GM21576 (cell line): ENCODE measurements at regions not wholly inside any gene's neighbourhood (a gene's known extent, or its start where the extent isn't known, plus 50 kb on each side); places are given as distances from the start of the nearest gene placed in this dataset.
A peak's percentile ranks its signal among the peaks of the same experiment; 100 is the strongest.

Experiments used
- ATAC-seq: cut with Tn5 transposase; IDR thresholded peaks from one replicate; pipeline ENCODE4 v1.9.1; 2021; ENCODE audit warnings: mild to moderate bottlenecking, moderate library complexity; ENCODE audit not compliant: unreplicated experiment

DNA sequence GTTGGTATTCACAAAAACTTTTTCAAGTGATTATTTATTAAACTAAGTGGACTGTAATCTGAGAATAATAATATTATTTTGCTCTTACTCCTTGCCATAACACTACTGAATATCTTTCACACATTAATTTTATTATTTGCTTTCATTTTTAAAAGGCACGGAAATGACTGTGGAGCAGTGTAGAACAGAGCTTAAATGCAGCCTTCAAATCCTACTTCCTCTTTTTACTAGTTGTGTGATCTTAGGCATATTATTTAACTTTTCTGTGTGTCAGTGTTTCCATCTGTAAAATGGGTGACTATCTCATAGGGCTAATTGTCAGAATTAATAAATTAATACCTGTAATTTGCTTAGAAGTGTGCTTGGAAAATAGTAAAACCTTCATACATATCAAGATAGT is 55.5 kb upstream of the SLC8A1 start:
- ATAC-seq: peak; percentile 89

DNA sequence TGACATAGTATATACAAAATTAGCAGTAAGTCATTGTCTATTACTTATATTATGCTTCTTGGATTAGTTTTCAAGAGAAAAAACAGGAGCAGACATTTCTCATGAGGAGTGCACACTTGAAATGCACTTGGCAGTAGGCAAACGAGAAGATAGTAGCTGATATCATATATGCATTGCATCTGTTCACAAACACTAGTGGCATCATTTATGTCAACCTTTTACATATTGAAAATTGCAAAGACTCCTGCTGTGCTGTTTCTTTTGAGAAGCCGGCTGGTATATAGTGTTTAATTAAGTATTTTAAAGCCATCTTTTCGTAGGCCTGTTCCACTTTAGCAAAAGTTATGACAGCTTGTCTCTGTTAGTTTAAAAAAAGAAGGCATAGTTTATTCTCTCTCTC is 58.4 kb upstream of the SLC8A1 start:
- no peak for ATAC-seq

DNA sequence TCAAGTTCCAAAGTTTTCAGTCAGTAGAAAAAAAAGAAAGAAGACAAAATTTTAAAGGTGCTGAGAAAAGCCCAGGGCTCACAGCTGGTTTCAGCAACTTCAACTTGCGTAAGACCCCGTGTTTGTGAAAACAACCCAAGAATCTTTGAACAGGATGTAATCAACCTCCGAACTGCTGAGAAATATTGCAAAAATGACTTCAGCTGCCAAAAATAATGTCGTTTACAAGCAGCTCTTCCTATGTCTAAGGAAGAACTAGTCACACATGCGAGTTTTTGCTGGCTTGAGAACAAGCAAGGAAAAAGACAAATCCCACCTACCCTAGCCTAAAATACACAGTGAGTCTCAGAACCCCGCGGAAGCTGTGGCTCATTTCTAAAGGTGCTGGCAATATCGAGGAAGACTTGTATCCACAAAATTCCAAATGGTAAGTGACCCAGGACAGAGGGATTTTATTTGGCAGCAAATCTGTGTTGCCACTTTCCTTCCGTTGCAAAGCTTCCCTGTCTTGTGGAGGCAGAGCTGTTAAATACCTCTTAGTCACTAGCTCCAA is 59.8 kb upstream of the SLC8A1 start:
- ATAC-seq: no peak

DNA sequence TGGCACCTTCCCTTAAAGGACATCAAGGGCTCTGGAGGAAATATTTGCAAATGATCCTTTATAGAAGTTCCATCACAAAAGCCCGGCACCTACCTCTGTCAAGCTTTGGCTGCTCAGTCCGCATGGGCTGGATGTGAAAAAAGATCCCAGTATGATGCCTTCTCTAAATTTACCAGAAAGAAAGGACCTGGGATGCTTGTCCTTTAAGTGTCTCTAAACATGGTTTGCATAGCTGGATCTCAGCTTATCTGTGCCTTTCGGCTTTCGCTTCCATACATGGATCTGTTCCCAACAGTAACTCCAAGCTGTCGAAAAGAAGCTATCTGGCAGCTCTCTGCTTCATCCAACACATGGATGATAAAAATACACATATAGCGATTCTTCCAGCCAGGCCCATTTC is 60.4 kb upstream of the SLC8A1 start:
- ATAC-seq: no peak

DNA sequence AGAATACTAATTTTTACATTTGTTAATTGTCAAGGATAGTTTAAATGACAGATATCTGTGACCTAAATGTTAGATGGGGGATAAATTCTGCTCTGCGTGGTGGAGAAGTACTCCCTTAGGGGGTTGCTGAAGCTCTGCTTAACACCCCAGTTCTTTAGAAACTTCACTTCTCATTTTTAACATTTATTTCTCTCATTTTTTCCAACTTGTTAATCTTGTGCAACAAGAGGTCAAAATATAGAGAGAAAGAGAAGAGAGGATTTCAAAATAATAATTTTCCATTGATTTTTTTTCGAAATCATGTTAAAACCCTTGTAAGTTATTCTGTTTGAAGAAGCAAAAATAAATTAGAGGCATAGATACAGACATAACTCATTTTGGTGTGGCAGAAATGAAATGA is 61.3 kb upstream of the SLC8A1 start:
- ATAC-seq: no peak

DNA sequence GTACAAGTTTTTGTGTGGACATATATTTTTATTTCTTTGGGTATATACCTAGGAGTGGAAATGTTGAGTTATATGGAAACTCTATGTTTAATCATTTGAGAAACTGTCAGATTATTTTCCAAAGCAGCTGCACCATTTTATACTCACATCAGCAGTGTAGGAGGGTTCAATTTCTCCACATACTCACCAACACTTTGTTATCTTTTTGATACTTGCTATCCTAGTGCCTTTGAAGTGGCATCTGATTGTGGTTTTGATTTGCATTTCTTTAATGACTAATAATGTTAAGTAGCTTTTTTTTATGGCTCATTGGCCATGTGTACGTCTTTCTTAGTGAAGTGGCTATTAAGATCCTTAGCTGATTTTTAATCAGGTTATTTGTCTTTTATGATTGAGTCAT is 64.7 kb upstream of the SLC8A1 start:
- ATAC-seq: no peak

DNA sequence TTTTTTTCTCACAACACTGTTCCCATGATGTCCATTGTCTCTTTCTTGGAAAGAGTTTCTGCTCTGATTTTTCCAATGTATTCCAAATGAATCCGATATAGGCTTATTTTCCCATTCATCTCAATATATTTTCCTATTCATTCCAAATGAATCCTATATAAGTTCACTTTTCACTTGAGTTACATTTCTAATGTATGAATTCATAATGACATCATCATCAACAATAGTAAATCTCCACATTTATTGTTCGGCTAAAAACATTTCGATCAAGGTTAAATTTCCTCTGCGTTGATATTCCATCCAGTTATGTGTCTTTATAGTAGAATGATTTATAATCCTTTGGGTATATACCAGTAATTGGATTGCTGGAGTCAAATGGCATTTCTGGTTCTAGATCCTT is 76.7 kb upstream of the SLC8A1 start:
- no peak for ATAC-seq

DNA sequence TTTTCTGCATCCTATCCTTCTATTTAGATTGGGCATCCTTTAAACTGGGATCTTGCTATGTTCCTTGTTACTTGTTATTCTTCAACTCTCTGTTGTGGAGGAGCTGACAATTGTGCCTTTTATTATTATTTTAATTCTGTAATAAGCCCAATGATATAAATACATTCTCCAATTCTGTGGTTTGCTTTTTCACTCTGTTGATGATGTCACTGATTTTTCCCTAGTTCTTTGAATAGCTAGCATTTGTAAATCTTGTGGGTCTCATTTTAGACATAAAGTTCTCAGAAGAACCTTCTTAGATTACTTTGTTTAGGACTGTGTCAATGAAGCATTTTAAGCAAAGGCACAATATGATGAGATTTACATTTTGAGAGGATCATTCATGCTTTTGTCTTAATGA is 79.5 kb upstream of the SLC8A1 start:
- ATAC-seq: no peak

DNA sequence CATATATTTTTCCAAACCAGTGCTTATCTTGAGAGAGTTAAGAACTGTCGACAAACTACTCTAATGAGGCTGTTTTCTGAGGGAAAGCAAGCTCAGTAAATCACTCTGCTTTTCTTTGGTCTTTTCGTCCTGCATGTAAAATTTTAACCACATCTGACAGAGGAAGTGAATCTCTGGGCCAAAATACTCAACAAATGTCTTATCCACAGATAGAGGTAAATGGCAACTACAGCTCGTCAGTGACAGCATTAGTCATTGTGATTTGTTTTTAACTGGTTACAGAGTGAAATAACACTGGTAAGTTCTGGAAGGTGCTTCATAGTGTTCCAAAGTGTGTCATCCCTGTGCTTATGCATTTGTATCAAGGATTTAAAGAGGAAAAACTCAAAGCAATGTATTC is 82.6 kb upstream of the SLC8A1 start:
- no peak for ATAC-seq

DNA sequence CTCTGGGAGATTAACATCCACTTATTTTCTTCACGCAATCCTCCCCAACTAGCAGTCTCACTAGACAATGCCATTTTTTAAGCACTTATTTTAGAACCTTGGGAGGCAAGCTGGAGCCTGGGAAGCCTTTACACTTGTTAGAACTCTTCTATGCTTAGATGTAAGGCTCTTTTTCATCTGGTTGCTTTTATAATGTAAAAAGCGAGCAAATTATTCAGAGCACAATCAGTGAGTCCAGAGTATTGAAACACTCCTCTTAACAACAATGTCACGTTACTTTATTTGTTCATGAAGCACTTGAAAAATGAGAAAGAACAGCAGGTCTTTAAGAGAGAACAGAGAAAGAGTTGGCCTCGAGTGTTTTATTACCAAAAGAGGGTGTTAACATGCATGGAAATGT is 84.1 kb upstream of the SLC8A1 start:
- ATAC-seq: no peak

DNA sequence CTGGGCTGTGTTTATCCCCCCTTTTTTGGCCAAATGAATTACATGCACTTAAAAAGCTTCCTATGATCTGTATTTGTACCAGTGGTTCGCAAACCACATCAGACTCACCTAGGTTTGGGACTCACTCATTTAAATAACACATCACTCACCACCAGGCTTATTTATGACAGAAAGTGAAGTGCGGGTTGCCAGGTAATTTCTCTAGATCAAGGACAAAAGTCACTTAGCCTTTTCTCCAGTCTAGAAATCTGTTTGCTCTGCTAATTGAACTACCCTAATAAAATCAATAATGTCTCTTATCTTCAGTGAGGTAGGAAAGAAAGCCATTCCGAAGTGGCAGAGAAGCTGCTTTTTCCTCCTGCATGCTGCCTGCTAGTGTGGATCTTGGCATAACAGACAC is 88.1 kb upstream of the SLC8A1 start:
- ATAC-seq: no peak

DNA sequence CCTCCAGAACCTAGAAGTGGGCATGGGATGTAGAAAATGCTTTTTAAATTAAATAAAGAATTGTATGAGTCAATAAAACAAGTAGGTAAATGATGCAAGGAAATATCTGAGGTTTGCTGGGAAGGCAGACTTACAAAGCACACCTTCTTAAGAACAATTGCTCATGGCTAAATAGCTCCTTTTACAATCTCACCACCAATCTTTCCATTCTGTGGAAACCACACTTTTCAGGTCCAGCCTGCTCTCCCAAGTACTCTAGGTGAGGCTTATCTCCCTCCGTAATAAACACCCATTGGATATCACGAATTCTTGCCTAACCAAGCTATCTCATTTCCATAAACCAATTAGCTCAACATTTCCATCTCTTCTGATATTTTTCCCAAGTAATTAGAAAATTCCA is 91.5 kb upstream of the SLC8A1 start:
- no peak for ATAC-seq

DNA sequence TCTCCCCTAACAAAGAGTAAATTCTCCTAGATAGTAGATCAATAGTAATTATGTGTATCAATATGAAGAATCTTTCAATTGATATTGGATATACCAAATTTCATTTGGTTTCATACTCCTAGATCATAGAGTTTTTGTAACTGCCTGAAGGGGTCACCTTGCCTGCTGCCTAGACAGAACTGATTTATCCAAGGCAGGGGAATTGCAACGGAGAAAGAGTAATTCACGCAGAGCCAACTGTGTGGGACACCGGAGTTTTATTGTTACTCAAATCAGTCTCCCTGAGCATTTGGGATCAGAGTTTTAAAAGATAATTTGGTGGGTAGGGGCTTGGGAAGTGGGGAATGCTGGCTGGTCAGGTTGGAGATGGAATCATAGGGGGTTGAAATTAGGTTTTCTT is 92.2 kb upstream of the SLC8A1 start:
- ATAC-seq: no peak

DNA sequence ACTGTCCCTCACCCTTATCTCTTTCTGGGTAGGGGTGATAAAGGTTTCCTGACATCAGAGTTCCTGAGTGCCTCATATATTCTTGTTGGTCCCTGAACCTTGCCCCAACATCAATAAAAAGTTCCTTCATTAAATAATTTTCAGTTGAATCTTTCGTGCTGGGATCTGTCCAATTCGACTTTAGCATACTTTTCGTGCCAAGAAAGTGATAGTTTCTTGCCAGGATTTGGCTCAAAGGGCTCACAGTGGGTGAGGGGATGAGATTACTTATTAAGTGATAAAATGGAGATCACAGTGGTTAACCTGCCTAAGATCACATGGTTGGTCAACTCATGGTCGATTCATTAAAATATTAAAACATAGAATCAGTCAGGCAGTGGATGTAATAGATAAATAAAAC is 93.8 kb upstream of the SLC8A1 start:
- no peak for ATAC-seq

DNA sequence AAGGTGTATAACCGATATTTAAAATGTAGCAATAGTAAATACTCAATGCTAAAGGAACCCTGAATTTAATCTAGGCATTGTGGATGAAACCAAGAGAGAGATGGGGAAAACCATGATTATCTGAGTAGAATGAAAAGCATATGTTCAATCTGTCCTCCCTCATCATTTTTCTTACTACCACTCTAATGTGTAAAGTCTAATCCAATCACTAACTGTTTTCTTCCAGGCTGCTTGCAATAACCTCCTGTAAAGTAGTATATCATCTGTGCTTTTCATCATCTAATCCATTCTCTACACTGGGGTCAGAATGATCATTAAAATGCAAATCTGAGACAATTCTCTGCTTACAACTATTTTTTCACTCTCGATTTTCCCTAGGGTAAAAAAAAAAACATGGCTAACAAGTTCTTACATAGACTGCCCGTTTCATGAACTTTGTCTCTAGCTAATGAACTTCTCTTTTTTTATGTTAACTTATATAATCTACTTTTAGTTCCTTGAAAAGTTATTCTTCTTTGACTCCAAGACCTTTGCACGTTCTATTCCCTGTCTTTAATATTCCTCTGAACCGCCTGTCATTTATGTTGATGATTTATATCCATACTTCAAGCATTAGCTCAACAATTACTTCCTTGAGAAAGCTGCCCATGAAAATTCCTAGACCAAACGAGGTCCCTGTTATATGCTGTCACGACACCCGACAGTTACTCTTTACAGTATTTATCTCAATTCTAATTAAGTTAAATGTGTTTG is 94.7 kb upstream of the SLC8A1 start:
- ATAC-seq: no peak

DNA sequence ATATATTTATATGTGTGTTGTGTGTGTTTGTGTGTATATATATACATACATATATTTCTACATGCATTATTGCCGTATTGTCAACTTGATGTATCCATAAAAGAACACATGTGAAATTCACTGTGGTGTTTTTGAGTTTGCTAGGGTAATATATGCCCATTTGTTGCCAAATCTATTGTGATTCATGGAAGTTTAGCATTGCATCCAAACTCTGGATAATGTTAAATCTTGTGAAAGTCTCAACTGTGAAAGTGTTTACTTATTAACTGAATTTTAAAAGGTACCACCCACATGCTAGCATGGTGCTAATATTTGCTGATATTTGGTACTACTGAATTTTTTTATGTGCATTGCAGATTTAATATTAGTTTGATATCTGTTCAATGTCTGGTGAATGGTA is 96.6 kb upstream of the SLC8A1 start:
- no peak for ATAC-seq

DNA sequence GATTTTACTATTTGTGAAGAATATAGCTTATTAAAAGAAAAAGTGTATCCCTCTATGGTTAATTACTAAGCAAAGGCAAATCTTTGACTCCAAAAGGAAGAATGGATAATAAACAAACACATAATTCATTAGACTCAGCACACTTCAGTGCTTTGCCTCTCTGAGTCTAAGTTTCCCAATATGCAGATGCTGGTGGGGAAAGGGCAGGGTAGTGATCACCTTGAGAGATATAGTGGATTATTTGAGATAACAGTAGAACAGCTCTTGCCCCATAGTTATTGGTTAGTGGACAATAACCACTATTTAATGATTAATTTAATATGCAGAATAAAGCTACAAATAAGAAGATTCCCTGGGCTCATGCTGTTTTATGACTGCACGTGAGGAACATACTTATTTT is 98.2 kb upstream of the SLC8A1 start:
- no peak for ATAC-seq

DNA sequence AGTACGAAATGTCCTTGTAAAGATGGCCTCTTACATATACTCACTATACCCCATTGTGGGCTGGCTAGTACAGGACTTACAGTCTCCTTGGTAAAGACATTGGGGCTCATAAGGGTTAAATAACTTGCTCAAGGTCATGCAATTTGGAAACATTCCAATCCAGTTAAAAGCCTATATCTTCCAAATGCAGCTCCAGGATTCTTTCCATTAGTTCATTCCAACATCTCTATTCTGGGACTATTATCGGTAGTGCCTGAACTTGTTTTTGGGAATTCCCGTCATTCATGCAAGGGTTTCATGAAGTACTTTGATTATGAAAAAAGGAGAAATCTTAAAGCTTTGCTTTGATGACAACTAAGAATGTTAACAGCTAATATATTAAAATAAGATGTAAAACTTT is 99.2 kb upstream of the SLC8A1 start:
- ATAC-seq: no peak

DNA sequence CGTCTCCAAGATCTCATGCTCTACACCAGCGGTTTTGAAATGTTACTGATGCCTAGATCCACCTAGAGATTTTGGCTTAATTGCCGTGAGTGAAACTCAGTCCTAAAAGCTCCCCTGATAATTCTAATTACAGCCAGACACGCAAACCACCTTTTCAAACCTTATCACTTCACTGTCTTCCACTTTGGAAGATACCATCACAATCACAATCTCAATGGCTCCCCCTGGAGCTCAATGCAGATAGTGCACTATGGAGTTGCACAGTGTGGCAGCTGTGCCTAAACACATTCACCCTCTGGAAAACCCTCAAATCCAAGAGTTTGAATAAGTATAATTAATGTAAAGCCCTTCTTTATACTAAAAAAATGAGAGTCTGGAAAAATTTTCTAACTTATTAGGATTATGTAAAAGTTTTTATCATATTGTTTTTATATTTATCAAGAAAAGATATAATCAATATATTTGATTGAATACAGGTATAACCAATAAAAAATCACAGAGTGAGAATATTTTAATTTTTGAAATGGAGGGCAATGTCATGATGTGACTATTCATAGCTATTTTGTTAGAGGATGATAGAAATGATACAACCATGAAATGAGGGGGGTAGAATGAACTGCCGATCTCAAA is 102.9 kb upstream of the SLC8A1 start:
- ATAC-seq: peak; percentile 92

DNA sequence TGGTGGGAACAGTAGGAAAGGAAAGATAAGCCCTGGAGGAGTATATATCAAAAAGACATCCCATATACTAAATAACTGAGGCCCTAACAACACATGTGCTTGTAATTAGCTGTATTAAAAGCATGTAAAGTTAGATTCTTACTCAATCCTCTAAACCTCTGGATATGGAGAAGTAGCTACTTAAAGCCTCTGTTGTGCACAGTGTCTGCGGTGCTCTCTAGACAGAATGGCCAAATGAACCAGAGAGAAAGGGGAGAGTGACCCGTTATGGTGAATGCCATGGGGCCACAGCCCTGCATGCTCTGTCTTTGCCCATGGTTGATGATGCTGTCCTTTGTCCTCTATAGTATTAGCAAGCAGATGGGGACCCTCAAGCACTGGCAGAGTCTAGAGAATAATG is 104.4 kb upstream of the SLC8A1 start:
- no peak for ATAC-seq

DNA sequence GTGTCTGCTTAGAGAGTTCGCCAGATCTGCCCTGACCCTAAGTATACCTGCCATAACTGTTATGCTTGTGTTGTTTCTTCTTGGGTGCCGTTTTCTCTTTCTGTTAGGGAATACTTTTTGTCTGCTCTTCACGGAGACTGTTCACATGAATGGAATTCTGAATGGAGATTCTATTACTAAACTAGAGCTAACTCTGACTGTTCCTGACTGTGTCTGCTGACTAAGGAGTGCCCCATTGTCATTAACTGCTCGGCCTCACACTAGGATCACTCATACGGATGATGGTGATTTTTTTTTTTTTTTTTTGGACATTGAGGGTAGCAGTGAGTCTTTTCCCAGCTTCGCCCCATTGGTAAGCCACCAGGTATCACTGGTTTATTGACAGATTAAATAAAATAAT is 104.8 kb upstream of the SLC8A1 start:
- no peak for ATAC-seq

DNA sequence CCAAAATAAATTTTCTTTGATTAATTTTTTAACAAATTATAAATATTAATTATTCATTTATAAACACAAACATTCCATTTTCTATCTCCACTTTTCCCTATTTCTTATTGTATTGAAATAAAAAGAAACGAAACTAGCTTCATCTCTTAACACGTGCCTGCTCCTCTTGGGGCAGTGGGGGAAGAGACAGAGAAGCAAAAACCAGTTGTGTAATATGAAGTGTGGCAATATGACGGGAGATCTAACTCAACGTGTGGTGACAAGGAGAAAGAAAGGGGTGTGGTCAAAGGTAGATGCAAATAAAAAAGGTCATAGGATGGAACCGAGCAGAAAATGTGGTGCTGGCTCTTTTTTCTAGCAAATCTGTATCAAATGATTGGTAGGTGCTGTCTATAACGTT is 106.9 kb upstream of the SLC8A1 start:
- ATAC-seq: no peak

DNA sequence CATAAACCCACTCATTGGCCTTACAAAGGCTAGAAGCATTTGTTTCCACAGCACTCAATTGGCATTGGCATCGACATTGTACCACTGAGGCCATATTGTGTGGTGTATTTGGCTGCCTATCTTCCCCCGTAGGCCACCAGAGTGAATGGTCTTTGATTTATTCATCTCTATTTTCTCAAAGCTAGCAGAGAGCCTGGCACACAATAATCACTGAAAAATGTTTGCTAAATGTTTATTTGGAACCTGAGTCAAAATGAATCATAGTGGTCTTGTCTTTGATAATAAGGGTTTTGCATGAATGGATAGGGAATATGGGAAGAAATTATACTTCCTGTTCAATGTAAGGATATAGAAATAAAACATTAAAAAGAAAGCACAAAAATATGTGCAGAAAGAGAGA is 107.3 kb upstream of the SLC8A1 start:
- ATAC-seq: no peak
